Astrocyte of the hippocampus (primary cell): ENCODE measurements at regions not wholly inside any gene's neighbourhood (a gene's known extent, or its start where the extent isn't known, plus 50 kb on each side); places are given as distances from the start of the nearest gene placed in this dataset.

ENCODE experiments used
- DNase-seq: peaks from one replicate; pipeline ENCODE4 v3.0.0; 2011; ENCODE audit warnings: low read depth, low spot score

DNA sequence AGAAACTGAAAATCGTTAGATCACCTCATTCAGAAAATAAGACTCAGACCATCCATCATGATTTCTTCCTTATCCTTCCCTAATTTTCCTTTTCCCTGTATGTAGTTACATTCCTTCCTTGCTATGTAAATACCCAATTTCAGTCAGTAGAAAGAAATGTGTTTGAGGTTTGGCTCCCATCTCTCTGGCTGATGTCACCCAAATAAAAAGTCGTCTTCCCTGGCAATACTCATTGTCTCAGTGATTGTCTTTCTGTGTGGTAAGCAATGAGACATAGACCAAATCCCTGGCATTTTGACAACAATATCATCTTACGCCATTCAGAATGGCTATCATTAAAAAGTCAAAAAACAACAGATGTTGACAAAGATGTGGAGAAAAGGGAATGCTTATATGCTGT lies 303.9 kb upstream of the EDIL3 start:
- peak; percentile 85 for DNase-seq

DNA sequence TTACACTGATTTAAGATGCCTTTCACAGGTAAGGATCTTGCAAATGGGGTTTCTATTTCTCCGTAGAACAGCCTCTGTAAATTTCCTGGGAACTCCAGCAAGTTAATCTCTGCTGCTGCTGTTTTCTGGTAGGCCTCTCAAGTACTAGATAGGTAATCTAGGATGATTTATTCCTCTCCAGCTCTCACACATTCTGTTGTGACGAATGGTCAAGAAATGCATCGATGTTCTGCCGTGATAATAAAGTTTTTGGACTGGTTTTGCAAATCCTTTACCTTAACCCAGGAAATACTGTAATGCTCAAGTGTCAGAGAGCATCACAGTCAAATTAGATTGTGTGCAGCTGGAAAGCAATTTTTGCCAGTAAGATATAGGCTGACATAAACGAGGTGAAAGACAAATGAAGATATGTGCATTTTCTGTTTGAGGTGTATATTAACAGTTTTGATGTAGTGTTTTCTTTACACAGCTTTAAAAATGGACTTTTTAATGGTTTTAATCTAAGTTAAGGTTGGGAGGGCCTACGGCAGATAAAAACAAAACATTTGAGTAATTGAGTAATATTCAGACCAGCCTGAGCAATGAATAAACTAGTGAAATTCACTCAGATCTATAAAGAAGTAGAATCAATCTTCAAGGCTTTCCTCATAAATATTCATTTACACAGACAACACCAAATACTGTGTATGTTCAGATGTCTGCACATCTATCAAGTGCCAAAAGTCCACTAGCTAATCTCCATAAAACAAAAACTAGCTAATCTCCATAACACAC lies 300.6 kb upstream of the EDIL3 start:
- no peak for DNase-seq

DNA sequence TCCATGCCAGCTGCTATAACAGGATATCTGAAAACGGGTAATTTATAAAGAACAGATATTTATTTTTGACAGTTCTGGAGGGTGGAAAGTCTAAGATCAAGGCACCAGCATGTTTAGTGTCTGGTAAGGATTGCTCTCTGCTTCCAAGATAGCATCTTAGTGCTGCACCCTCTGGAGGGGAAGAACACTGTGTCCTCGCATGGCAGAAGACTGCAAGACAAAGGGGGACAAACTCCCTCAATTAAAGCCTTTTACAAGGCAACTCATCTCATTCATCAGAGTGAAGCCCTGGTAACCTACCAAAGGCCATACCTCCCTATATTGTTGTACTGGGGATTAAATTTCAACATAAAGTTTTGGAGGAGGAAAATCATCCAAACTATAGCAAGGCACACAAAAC lies 298.9 kb upstream of the EDIL3 start:
- no peak for DNase-seq

DNA sequence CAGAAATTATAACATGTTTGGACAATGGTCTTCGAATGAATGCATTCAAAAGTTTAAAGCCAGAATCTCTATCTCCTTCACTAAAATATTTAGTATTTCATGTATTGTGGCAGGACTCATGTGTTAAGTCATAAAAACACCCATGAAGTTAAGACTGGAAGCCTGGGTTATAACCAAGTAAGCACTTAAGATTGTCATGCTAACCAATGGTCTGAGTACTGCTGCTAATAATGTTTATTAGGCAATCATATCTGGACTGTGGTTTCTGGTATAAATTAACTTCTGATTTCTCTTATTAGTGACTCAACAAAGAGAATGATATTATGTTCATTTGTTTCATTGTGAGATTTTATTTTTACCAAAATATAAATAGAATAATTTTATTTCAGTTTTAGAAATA lies 297.9 kb upstream of the EDIL3 start:
- DNase-seq = no peak

DNA sequence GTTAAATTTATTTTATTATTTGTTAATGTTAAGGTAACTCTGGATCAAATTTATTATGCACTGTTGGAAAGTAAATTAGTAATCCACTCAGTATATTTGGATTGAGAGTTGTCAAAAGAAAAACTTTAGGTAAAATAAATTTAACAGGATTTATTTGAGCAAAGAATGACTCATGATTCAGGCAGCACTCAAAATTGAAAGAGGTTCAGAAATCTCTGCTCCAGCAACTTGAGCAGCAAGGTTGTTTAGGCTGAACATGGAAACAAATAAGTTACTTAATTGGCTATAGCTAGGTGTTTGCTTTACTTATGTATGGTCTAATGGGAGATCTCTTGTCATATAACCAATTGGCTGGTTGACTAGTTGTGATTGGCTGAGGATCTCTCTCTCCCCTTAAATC lies 296.2 kb upstream of the EDIL3 start:
- DNase-seq = no peak

DNA sequence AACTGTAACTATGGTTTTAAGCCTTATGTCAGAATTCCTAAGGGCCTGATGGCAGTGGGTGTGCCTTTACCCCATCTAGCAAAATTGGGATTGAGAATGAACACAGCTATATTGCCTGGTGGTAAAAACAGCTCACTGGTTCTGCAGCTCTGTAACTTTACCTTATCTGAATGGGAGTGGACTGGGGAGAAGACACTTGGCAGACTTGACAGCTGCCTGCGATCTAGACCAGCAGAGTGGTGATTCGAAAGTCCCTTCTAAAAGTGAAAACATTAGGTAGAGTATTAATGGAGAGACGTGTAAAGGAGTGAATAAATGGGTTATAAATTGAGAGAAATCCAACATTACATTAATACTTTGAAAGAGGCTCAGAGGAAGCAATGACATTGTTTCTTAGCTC lies 289.1 kb upstream of the EDIL3 start:
- DNase-seq = no peak

DNA sequence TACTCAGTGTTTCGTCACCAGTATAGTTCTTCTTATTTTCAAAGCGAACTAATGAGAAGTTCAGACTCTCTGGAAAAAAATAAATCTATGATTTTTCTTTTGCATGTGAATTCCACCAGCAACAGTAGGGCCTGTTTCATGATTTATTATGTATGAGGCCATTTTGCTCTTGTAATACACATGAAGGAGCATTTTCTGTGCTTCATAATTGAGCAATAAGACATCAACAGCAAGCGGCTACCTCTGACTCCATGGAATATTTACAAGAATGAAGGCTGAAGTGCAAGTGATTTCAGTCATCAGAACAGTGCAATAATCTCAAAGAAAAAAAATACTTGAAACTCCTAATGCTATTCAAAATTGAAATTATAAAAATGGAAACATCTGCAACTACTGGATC lies 282.9 kb upstream of the EDIL3 start:
- no peak for DNase-seq

DNA sequence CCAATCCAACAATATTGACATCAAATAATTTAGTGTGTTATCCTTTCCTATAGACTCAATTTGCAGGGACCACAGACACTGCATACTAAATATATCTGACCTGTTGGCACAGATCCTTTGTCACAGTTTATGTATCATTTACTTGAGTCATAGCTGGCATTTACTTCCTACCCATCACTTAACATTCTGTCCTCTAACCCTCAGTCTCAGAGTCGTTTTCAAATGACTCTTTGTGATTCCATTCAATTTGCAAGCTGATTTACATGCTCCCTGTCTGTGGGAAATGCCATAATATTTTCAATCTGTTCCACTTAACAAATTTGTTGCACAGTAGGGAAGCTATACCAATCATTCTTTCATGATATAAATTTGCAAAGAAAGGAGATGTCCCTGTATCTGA lies 265.7 kb upstream of the EDIL3 start:
- DNase-seq = no peak

DNA sequence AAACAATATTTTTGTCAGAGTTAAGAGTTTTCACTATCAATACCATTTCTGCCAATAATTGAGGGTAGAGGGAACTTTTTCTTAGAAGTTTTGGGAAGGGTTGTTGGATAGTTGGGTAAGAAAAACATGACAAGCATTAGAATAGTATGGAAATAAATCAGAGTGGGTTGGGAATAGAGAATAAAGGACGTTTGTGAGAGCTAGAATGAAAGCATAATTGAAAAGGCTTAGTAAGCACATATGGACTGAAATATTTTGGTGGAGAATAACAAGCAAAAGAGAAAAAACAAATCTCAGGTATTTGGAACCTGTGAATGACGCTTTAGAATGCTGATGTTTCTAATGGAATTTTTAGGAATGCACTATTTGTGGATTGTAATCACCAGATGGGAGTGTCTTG lies 262.9 kb upstream of the EDIL3 start:
- DNase-seq = no peak

DNA sequence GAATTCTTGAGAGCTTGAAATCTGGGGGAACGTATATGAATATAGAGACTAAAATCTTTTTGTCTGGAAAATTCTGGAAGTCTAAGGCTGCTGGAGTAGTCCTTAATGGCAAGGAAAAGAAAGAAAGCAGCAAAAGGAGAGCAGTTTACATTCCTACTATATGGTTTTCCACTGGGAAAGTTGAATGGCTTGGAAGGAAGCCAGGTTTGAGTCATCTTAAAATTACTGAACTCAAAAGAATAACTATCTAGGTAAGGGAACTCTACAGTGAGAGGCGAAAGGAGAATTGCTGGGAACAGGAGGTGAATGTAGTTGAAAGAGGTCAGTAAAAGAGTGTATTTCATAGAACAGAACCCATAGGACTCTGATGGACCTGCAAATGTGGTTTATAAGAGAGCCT lies 258.1 kb upstream of the EDIL3 start:
- peak; percentile 46 for DNase-seq

DNA sequence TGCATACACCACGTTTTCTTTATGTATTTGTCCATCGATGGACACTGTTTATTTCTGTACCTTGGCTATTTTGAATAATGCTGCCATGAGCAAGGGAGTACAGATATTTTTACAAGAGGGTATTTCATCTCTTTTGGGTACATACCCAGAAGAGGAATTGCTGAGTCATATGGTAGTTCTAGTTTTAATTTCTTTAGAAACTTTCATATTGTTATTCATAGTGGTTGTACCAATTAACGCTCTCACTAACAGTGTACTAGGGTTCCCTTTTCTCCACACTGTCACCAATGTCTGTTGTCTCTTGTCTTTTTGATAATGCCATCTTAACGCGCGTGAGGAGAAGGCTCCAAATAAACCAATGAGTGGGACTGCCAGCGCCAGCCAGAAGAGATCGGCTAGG lies 257.6 kb upstream of the EDIL3 start:
- DNase-seq = no peak

DNA sequence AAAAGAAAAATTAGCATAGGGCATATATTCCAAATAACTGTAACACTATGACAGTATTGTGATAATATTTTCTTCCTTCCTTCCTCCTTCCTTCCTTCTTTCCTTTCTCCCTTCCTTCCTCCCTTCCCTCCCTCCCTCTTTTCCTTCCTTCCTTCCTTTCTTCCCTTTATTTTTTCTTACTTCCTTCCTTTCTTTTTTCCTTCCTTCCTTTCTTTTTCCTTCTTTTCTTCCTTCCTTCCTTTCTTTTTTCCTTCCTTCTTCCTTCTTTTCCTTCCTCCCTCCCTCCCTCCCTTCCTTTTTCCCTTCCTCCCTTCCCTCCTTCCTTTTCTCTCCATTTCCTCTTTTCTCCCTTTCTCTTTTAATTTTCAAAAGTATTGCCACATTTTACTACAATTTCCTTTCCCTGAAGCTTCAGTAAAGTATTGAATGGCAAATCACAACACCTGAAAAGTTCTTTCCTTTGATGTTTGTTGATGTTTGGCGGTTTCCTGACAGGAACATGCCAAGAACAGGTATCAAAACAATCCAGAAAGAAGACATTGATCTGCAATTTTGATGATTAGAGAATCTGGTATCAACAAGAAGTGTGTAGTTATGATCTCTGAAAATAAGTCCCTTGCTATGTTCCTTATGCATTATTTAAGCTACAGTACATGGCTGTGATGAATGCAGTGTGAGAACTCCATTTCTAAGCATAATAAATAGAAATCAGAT lies 253.1 kb upstream of the EDIL3 start:
- DNase-seq = no peak

DNA sequence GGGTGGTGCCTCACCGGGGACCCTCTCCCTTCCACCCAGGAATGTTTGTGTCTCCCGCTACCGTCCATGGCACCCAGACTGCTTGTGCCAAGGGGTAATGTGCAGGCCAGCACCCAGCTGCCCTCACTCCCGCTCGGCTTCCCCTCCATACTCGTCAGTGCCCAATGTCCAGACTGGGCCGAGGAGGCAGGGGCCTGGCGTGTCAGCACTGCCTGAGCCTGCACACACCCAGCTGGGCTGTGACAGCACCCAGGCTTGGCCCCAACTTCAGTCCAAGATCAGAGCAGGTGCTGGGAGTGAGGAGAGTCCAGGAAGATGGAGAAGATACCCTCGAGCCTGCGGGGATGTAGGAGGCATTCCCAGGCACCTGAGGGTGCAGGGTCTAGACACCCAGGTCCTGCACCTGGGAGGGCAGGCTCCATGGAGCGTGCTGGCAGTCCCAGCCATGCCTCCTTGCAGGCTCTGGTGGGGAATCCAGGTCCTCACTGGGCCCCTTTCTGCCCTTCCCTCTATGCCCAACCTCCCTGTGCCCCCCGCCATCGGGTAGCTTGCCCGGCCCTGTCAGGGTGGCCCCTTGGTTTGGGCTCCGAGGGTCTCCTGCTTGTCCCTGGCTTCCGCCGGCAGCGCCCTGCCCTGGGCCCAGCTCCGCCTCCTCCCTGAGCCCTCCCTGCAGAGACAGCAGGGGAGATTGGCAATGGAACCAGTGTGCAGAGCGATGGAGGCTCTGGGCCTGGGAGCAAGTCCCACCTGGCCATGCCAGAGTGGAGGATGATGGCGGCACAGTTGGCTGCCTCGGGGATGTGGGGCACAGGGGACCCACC lies 250.8 kb upstream of the EDIL3 start:
- DNase-seq = no peak

DNA sequence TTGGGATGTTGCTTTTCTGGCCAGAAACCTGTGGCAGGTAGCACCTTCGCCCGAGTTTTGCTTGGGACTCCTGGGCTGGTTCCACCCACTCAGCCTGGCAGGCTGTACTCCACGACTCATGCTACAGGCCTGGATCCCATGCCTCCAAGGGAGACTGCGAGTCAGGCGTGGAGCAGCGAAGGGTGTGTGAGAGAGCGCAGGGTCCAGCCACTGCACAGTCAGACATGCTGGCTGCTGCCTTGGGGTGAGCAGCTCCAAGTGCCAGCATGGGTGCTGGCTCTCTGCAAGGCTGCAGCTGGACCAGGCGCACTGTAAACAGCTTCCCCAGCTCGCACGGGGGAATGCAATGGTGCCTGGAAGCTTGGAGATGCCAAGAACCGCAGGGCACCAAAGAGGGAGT lies 249.6 kb upstream of the EDIL3 start:
- peak; percentile 72 for DNase-seq

DNA sequence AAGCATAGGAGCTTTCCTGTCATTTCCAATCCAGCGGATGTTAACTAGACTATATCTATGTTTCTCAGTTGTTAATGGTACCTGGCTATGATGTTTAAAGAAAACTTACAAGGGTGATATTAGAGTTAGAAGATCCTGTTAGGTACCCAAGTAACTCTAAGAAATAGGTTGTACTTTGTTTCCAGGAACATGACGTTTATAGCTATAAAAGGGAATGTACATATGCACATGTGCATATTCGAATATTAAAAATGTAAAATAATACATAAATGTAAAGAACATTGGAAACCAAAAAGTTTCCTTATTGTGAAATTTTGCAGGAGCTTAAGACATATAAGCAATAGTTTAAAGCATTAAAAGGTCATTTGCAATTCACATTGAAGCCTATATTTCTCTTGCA lies 247.7 kb upstream of the EDIL3 start:
- no peak for DNase-seq

DNA sequence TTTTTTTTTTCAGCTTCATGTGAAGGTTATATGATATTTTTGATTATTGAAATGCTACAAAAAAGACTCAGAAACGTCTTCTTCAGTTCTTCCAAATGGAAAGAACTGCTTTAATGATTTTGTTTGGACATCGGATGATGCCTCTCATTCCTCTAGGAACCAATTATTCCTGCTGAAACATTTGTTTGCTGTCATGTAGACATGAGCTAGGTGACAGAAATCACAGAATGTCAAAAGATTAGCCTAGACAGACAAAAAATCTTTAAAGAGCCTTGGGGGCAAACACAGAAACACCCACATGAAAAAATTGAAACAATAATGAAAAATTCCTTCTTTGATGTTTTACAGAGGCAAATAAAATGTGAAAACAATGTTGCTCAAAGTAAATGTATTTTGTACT lies 244.2 kb upstream of the EDIL3 start:
- no peak for DNase-seq

DNA sequence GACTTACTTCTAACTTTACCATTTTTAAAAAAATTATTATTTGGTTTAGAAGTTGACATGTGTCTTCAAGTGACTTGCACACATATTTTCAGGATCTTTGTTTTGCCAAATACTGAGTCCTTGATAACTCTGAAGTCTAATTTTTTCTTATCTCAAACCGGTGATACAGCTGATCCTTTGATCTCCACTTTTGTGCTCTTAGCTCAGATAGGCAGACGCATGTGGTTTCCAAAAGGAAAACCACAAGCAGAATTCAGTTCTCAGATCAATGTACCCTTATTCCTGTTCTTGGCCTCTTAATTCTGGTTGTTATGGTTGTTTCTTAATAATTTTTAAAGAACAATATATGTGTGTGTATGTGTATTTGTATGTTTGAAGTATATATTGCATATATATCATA lies 238.3 kb upstream of the EDIL3 start:
- no peak for DNase-seq

DNA sequence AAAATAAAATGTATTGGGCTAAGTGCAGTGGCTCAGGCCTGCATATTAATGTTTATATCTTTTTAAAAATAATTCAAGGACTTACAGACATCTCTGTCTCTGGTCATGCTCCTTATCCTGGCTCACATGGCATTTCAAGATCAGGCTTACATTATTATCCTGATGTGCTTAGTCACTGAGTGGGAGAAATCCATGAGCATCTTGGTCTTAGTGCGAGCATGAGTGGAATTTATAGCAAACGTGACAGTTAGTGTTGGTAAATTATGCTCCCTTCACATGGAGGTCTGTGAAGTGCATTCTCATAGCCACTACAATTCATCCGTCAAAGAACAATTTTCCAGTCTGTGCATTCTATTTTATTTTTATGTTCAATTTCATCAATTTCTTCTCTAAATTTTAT lies 237.8 kb upstream of the EDIL3 start:
- no peak for DNase-seq

DNA sequence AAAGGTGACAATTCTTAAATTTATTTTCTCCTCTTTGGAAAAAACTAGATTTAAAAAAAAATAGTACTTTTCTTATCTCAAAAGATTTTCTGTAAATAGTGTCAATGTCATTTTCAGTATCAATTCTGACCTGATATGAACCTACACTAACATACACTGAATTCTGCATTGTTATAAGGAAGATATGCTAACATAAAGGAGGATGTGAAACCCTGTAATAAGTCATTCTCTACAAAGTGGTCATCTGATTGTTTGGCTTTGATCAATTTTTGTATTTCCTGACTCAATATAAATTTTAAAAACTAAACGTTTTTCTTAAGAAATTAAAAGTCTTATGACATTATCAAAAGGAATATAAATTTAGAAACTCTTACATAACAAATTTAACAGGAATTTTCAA lies 233.6 kb upstream of the EDIL3 start:
- DNase-seq = no peak

DNA sequence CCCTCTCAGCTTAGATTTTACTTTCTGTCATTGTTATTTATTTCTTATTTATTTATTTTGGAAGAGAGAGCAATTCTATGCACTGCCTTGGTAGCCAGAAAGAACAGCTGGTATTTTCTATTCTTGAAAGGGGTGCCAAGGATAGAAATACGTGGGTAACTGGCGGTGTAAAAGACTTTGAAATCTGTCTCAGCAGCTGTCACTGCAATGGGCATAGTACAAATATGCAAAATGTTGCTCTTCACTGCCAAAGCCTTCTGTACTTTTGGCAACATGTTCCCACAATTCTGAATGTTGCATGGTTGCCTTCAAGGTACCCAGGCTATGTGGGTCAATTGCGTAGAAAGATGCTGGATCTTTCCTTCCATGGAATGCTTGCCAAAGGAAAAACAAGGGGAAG lies 230.2 kb upstream of the EDIL3 start:
- DNase-seq = no peak

DNA sequence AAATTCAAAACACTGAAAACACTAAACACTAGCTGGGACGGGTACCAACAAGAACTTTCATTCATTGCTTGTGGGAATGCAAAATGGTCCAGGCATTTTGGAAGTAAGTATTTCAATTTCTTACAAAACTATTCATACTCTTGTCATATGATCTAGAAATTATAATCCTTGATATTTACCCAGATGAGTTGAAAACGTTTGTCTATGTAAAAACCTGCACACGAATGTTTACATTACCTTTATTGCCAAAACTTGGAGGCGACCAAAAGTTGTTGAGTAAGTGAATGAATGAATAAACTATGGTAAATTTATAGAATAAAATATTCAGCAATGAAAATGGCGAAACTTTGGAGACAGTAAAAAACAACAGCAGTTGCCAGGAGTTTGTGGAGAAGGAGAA lies 222.1 kb upstream of the EDIL3 start:
- DNase-seq = no peak

DNA sequence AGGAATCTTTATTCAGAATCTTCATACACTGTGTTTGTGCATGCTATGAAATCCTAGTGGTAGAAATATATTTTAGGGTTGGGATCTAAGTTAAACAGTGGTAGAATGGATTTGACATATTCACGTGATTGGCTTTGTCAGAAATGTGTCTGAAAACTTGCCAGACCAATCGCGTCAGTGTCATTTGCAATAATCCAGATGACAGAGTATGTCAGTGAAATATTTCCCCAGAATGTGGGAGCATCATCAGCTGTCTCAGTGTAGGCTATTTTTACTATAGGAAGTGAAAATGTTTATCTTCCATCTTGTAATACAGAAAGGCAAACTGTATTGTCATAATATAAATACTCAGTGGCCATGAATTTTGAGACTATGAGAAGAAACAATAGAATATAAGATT lies 220.6 kb upstream of the EDIL3 start:
- no peak for DNase-seq
